GM13976 (cell line): ENCODE measurements at regions not wholly inside any gene's neighbourhood (a gene's known extent, or its start where the extent isn't known, plus 50 kb on each side); places are given as distances from the start of the nearest gene placed in this dataset.

Experiments
- DNase-seq: peaks from one replicate; pipeline ENCODE4 v3.0.0; 2012; ENCODE audit warnings: low spot score
- in situ Hi-C: fragments of 300-500 bp; cut with MboI; formaldehyde crosslinking; loops from one replicate; pipeline ENCODE4 v1.12.0; 2022; ENCODE audit warnings: low sequenced_read_pairs, mixed read lengths, inconsistent platforms; ENCODE audit not compliant: unreplicated experiment
- TF ChIP-seq, protein P1 (sequence below): IDR thresholded peaks from 2 replicates; pipeline ENCODE4 v1.5.1; 2012; ENCODE audit warnings: borderline replicate concordance, mild to moderate bottlenecking; ENCODE audit not compliant: insufficient read depth; ENCODE audit errors: extremely low read depth, missing control alignments, control extremely low read depth

DNA sequence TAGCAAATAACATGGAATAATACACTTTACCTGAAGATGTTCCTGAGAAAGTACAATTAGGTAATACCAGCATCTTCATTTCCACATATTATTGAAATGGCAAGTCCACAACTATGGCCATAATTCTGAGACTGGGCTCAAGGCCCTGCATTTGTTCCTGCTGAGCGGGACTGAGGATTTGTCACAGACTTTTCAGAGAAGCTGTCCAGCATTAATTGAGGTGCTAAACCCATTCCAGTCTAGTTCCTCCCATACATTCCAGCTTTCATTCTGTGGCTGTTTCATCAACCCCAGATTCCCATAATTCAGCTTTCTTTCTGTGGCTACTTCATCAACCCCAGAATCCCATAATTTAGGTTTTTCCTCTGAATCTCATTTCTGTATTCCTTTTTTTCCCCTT, 293.4 kb upstream of the GBE1 start:
- in situ Hi-C loops, result no loop called here
- TF ChIP-seq, protein P1, sequence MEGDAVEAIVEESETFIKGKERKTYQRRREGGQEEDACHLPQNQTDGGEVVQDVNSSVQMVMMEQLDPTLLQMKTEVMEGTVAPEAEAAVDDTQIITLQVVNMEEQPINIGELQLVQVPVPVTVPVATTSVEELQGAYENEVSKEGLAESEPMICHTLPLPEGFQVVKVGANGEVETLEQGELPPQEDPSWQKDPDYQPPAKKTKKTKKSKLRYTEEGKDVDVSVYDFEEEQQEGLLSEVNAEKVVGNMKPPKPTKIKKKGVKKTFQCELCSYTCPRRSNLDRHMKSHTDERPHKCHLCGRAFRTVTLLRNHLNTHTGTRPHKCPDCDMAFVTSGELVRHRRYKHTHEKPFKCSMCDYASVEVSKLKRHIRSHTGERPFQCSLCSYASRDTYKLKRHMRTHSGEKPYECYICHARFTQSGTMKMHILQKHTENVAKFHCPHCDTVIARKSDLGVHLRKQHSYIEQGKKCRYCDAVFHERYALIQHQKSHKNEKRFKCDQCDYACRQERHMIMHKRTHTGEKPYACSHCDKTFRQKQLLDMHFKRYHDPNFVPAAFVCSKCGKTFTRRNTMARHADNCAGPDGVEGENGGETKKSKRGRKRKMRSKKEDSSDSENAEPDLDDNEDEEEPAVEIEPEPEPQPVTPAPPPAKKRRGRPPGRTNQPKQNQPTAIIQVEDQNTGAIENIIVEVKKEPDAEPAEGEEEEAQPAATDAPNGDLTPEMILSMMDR, result no peak
- DNase-seq, result no peak

DNA sequence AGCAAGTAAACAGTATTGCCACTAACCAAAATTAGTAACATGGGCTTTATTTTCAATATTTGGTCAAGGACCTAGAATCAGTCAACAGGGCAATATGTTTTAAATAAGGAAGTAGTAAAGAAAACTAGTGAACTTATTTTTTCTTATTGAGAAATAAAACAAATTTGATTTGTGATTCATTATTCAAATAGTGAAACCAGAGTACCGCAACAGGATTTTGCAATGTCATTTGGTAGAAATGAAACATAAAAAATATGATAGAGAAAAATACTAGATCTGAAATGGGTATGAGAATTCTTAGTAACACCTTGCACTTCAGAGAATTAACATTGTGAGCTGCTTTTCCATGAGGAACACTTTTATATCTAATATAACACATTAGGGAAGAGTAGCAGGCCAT, 291.8 kb upstream of the GBE1 start:
- TF ChIP-seq, protein P1, result no peak
- in situ Hi-C loops, result no loop called here
- no peak for DNase-seq

DNA sequence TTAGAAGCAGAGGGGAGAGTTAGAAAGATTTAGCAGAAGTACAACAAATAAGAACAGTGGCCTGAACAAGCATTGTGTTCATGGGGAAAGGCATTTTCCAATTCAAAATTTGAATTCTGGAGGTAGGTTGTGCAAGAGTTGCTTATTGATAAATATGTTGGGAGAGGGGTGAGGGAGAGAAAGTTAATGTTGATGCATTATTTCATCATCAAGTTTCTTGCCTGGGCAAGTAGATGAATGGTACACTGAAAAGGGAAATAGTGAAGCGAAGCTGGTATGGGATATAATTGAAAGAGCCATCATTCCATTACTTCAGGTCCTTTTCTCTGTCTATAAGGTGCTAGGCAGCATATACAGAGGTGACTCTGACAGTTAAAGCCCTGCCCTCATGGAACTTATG, 288.9 kb upstream of the GBE1 start:
- in situ Hi-C loops, result no loop called here
- no peak for DNase-seq
- TF ChIP-seq, protein P1, result no peak

DNA sequence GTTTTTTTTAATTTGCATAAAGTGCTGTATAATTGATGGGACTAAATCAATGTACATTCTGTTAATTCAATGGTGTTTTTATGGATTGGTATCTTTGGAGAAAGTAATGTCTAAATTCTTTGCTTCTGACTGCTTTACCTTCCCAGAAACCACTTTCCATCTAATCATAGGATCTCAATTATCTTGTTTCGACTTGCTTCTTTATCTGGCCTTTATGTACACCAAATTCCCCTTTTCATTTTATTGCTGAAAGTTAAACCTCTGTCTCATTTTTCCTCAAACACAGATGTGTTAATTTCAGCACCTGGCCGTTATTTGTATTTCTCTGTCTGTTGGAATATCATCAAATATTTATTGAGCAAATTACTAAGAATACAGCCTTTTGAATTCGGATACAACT, 287.3 kb upstream of the GBE1 start:
- no peak for DNase-seq
- TF ChIP-seq, protein P1, result no peak
- in situ Hi-C loops, result no loop called here

DNA sequence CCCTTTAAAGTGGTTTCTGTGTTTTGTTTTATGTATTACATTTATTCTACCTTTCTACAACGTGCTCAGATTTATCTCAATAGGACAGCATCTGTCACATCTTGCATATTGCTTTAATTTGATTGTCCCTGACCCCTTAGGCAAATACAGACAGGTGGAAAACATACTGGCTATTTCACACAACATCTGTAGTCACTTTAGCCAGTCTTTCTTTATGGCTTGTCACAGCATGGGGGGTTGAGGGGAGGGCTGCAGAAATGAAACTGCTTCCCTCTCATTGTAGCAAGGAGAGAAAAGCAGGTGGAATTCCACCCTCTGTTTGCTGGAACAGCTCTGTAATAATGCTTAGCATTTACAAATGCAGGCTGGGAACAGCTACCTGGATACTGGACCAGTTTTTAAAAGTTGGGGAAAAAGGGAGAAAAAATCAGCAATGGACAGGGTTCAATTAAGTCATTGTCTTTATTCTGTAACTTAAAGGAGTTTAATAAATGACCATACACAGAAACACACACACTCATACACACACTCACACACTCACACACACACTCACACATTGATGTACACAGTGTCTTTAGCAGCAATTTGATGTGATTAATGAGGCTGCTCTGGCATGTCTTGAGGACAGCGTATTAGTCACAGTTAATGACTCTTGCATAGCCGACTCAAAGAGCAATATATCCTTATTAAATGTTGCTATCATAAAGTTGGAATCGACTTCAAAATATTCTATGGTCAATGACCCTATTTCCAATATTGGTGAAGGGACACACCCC, 283.7 kb upstream of the GBE1 start:
- in situ Hi-C loops, result no loop called here
- DNase-seq, result no peak
- TF ChIP-seq, protein P1, result no peak

DNA sequence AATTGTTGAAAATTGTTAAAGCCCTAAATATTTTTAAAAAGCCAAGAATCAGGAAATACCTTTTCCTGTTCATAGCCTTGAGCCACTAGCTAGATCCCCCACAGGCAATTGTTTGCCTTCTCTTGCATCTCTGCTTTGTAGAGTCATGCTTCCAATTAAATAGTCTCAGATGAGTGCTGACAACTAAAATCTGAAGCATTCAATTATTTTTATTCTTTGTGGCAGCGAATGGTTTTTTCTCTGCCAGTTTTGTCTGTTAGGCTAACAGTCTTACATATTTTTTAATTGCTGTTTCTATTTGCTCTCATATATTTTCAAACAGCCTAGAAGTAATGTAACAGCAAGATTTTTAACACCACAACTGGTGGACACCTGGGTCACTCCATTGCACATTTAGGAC, 277.1 kb upstream of the GBE1 start:
- in situ Hi-C loops, result no loop called here
- TF ChIP-seq, protein P1, result no peak
- DNase-seq, result no peak
